GM18909 (cell line): ENCODE measurements at regions not wholly inside any gene's neighbourhood (a gene's known extent, or its start where the extent isn't known, plus 50 kb on each side); places are given as distances from the start of the nearest gene placed in this dataset.
"Not testable (repeated sequence)": the region's sequence is repeated elsewhere in the genome, so short reads cannot be mapped to it uniquely, and the experiment has no call there.

Experiments used
- ATAC-seq: cut with Tn5 transposase; IDR thresholded peaks from one replicate; pipeline ENCODE4 v1.9.1; 2021; ENCODE audit warnings: mild to moderate bottlenecking; ENCODE audit not compliant: unreplicated experiment, poor library complexity

GRCh38 chrX:87236830-87237440 is 280.7 kb upstream of the KLHL4 start:
- ATAC-seq, result no peak

GRCh38 chrX:87265518-87265917 is 252.1 kb upstream of the KLHL4 start:
- no peak for ATAC-seq

GRCh38 chrX:87272491-87272890 is 245.1 kb upstream of the KLHL4 start:
- no peak for ATAC-seq

- no peak for ATAC-seq
Observed at GRCh38 chrX:87299563-87300160, 217.9 kb upstream of the KLHL4 start.

GRCh38 chrX:87310780-87311179 is 206.8 kb upstream of the KLHL4 start:
- ATAC-seq, result no peak

GRCh38 chrX:87327267-87327666 is 190.3 kb upstream of the KLHL4 start:
- ATAC-seq, result no peak

- no peak for ATAC-seq
Observed at GRCh38 chrX:87337267-87337666, 180.3 kb upstream of the KLHL4 start.

- ATAC-seq, result peak; percentile 92
Observed at GRCh38 chrX:87338510-87338909, 179.1 kb upstream of the KLHL4 start.

- ATAC-seq, result no peak
Observed at GRCh38 chrX:87370865-87371264, 146.7 kb upstream of the KLHL4 start.

- no peak for ATAC-seq
Observed at GRCh38 chrX:87374324-87374723, 143.3 kb upstream of the KLHL4 start.

GRCh38 chrX:87376896-87377295 is 140.7 kb upstream of the KLHL4 start:
- ATAC-seq, result no peak

GRCh38 chrX:87388381-87388780 is 129.2 kb upstream of the KLHL4 start:
- no peak for ATAC-seq

- no peak for ATAC-seq
Observed at GRCh38 chrX:87391742-87392141, 125.9 kb upstream of the KLHL4 start.

- no peak for ATAC-seq
Observed at GRCh38 chrX:87392369-87392768, 125.2 kb upstream of the KLHL4 start.

GRCh38 chrX:87397103-87397886 is 120.3 kb upstream of the KLHL4 start:
- ATAC-seq, result no peak

- no peak for ATAC-seq
Observed at GRCh38 chrX:87402256-87402655, 115.3 kb upstream of the KLHL4 start.

- no peak for ATAC-seq
Observed at GRCh38 chrX:87403551-87403950, 114.1 kb upstream of the KLHL4 start.

GRCh38 chrX:87409113-87409841 is 108.3 kb upstream of the KLHL4 start:
- ATAC-seq, result no peak

- ATAC-seq, result no peak
Observed at GRCh38 chrX:87425618-87426017, 92.0 kb upstream of the KLHL4 start.

GRCh38 chrX:87434618-87435017 is 83.0 kb upstream of the KLHL4 start:
- ATAC-seq, result no peak

- ATAC-seq, result not testable (repeated sequence)
Observed at GRCh38 chrX:87448613-87449012, 69.0 kb upstream of the KLHL4 start.
